NCI-H1092 treated with DMSO at 0.1 percent for 48 hours (cell line): ENCODE measurements at regions not wholly inside any gene's neighbourhood (a gene's known extent, or its start where the extent isn't known, plus 50 kb on each side); places are given as distances from the start of the nearest gene placed in this dataset.
"Not testable (repeated sequence)": the region's sequence is repeated elsewhere in the genome, so short reads cannot be mapped to it uniquely, and the experiment has no call there.

Experiments used
- DNase-seq: peaks from one replicate; lab custom pipeline; 2025; lab: John Stamatoyannopoulos, UW

DNA sequence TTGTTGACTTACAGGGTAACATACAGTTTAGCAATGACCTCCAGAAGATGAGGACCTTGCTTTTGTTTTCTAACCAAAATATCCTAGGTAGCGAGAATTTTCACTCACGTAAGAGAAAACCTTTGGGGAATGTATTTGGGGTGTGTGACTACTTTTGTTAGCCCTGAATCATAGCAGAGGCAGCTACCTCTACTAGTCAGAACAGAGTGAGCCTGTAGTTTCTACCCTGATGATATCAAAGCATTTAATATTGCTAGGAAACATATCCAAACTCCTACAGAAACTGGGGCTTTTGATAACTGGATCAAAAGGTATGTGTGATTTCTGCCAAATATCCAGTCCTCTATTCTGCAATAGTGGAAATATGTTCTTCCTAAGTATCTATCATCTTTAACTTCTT lies 462.6 kb upstream of the ZEB2 start:
- DNase-seq: no peak

DNA sequence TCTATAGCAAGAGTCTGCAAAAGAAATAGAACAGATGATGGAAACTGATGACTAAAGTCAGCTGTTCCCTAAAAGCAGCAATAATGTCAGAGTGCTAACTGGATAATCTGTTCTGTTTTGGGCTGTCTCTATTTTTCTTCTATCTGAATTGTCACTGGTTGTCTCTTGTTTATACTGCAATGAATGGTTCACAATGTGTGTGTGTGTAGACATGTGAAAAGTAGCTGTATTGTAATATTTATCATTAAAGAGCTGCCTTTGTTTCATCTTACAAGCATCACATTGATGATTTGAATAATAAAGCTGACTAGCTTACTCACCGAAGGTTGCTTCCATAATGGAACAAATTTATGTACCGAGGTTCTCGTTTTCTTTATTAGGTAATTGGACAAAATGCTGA lies 456.0 kb upstream of the ZEB2 start:
- no peak for DNase-seq

DNA sequence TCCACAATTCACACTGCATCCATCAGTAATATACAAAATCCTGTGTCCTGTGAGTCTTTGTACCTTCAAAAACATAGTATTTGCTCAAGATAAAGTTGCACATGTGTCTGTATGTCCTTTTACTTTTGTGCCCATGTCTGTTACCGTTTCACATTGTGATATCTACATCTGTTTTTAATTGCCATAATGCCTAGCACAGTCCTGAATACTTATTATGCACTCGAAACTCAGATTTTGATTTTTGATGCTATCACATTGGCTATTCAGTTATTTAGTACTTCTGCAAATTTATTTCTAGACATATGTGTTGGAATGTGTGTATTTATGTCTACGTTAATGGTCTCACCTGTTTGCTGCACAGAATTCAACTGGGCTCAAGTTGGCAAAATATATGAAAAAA lies 452.8 kb upstream of the ZEB2 start:
- DNase-seq: no peak

DNA sequence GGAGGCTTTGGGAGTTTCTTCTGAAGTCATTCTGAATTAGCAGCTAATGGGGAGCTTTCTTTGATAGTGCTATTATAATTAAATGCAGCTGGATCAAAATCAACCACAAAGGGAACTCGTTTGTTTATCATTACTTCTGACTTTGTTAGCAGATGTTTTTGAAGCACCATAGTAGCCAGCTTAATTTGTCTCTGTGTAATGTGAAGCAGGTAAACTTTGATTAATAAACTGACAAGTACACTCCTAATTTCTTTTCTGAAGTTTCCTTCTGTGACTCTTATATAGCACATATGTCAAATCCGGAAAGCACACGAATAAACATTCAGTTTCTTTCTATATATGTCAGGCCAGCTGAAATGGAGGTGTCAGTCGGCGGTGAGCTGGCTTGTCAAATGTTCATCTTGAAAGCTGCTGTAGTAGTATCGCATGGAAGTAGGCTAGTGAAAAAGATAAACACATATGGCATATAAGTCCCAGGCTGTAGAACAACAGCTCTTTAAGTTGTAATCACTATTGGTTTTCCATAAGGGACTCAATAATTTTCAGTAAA lies 451.9 kb upstream of the ZEB2 start:
- DNase-seq: no peak

DNA sequence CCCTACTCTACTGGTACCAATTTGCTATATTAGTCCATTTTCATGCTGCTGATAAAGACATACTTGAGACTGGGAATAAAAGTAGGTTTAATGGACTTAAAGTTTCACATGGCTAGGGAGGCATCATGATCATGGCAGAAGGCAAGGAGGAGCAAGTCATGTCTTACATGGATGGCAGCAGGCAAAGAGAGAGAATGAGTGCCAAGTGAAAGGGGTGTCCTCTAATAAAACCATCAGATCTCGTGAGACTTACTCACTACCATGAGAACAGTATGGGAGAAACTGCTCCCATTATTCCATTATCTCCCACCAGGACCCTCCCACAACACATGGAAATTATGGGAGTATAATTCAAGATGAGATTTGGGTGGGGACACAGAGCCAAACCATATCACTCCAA lies 450.5 kb upstream of the ZEB2 start:
- not testable (repeated sequence) for DNase-seq

DNA sequence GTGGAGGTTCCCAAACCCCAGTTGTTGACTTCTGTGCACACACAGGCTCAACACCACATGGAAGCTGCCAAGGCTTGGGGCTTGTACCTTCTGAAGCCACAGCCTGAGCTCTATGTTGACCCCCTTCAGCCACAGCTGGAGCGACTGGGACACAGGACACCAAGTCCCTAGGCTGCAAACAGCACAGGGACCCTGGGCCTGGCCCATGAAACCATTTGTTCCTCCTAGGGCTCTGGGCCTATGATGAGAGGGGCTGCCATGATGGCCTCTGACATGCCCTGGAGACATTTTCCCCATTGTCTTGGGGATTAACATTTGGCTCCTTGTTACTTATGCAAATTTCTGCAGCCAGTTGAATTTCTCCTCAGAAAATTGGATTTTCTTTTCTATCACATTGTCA lies 449.6 kb upstream of the ZEB2 start:
- not testable (repeated sequence) for DNase-seq

DNA sequence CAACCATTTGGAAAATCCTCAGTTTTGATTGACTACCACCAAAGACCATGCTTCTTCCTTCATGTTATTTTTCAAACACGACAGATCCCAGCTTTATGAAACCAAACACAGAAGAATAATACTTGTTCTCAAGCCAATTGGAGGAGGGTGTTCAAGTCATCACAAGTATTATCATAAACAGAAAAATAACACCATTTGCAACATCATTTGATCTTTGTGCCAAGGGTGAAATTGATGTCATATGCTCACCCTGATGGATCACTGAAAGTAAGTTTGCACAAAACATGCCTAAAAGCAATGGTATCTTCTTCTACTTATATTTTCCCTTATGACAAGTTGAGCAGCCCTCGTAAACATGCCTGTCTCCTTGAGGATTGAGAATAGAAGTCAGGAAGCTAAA lies 448.0 kb upstream of the ZEB2 start:
- DNase-seq: no peak

DNA sequence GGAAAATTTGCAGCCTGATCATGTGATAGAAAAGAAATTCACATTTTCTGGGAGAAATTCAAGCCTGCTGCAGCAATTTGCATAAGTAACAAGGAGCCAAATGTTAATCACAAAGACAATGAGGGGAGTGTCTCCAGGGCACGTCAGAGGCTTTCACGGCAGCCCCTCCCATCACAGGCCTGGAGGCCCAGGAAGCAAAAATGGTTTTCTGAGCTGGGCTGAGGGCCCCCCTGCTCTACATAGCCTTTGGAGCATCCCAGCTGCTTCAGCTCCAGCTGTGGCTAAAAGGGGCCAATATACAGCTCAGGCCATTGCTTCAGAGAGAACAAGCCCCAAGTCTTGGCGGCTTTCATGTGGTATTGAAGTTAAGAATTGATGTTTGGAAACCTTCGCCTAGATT lies 445.3 kb upstream of the ZEB2 start:
- DNase-seq: no peak

DNA sequence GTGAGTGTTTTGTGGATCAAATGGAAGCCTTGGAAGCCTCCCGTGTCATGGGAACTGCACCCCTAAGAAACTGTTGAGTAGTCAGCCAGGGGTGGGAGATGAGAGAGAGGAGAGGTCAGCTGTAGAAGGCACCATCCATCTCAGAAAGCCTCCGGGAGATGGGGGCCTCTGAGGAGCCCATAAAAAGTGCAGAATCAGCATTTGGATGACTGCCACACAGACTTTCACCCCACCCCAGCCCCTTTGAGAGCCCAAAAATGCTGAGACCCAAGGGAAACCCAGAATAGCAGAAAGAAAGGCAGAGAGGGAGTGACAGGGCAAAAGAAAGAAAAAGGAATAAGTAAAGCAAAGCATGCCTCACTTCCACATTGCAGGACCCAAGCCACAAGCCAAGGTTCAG lies 443.1 kb upstream of the ZEB2 start:
- DNase-seq: no peak

DNA sequence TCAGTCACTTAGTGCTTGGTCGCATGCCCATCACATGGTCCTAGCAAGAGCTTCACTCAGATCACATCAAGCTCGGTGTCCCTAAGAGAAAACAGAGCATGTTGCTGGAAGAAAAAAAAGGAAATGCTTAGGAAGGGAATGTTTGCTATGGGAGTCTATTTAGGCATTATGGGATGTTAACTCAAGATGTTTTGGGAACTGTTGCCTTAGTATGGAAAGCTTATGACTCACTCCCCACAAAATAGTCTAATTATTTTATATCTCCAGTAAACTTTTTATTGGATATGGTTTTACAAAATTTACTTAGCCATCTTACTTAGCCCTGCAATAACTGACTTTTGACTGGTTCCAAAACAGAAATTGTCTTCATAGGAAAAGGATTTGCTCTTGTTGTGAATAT lies 439.5 kb upstream of the ZEB2 start:
- DNase-seq: no peak

DNA sequence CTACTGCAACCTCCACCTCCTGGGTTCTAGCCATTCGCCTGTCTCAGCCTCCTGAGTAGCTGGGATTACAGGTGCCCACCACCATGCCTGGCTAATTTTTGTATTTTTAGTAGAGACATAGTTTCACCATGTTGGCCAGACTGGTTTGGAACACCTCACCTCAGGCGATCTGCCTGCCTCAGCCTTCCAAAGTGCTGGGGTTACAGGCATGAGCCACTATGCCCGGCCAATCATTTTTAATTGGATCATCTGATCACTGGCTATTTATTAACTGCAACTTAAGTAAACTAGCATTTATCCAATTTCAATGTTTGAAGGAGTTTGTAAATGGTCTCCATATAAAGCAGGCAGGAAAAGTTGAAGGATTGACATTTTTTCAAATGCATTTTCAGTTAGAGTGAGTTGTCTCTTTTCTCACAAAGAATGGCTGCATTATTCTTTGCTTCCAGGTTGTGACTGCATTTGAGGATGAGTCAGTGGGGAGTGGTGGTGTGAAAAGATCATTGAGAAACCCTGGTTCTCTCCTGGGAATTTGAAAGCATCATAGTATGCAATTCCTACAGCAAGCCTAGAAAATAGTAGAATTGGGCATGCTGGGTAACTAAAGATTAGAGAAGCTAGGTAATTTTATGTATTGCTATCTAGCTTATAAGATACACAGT lies 431.1 kb upstream of the ZEB2 start:
- no peak for DNase-seq

DNA sequence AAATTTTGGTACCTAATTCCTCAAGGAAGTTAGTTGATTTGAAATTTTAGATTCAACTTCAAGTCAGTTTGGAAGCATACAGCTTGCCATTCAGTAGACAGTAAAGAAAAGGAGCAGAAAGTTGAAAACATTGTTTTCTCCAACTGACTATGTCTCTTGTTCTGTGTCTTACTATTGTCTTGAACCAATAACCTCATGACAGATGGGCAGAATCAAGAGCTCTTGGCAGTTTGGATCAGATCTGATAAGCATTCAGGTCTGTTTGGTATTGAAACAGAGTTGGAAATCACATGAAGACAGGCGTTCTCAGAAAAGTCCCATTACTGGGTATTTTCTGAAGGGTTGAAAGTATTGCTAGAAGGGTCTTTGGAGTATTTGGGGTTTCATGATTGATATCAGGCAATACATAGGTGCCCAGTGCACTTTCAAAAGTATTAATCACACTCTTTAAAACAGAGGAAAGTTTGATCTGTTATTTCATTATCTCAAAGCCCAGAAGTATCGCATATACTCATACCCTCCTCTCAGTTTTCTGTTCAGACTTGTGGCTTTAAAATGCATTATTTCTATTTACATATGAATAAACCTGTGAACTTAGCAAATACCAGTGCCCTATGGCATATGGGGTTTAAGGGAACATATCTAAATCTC lies 428.4 kb upstream of the ZEB2 start:
- DNase-seq: no peak

DNA sequence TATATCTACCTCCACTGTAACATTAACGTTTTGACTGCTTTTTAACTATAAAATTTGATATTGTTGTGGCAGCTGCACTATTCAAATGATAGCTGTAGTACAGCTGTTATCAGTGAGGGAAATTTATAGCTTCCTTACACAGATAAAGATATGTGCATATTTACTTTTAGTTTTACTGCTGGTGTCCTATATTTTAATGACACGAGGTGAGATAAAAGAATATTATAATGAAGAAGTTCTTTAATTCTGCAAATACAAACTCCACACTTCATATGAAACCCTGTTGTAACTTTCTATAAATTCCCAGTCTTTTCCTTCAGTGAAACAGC lies 427.8 kb upstream of the ZEB2 start:
- no peak for DNase-seq

DNA sequence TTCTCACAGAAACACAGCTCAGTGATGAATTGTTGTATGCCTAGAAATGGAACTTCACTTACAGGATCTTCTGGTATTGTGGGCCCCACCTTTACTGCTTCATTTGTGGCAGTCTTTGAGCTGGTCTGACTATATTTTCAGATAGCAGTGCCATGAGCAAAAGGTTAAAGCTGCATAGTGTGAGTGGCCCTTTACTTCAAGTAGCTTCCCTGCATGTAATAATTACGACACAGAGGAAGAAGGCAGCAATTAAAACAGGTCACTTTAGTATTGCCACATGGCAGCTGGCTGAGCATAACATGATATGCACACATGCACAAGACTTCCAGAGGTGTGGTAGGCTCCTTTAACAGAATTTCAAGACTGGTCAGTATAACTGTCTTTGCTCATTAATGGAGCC lies 426.3 kb upstream of the ZEB2 start:
- no peak for DNase-seq

DNA sequence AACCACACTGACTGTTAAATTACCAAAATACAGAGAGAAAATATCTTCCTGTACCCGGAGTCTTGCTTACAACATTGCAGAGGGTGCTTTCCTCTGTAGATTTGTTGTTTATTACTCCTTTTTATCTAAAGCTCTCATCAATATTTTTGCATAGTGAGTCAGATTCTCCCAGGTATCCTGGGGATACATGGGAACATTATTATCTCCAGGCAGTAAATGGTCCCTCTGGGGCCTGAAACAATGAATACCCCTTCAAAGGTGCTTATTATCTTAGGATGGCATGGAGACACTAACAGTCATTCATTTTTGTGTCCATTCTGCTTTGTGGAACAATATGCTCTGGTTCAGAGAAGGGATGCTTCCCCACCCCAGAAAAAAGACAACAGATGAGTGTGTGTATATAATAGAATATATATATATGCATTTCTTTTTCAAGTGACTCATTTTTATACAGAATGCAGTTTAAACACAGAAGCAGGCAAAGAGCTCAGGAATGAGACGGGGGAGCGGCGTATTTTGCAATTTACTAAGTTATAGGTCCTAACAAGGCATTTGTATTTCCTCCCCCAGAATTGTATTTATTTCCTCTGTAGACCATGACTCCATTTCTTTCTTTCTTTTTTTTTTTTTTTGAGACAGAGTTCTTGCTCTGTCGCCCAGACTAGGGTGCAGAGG lies 424.8 kb upstream of the ZEB2 start:
- no peak for DNase-seq

DNA sequence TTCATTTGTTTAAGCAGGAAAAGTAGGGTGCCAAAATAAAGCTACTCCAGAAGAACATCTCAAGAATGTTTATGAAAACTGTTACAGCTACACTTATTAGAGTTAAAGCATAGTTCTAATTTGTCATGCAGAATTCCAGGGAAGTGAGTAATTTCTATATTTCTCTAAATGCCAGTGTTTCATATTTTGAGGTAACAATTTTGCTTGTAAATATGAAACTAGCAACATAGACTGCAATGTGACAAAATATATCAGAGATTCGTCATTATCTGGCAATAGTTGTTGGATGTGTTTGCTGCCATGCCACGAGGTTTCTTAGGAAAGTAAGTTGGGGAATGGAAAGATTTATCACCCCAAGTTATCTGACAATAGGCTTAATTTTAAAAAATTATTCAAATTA lies 424.1 kb upstream of the ZEB2 start:
- DNase-seq: no peak

DNA sequence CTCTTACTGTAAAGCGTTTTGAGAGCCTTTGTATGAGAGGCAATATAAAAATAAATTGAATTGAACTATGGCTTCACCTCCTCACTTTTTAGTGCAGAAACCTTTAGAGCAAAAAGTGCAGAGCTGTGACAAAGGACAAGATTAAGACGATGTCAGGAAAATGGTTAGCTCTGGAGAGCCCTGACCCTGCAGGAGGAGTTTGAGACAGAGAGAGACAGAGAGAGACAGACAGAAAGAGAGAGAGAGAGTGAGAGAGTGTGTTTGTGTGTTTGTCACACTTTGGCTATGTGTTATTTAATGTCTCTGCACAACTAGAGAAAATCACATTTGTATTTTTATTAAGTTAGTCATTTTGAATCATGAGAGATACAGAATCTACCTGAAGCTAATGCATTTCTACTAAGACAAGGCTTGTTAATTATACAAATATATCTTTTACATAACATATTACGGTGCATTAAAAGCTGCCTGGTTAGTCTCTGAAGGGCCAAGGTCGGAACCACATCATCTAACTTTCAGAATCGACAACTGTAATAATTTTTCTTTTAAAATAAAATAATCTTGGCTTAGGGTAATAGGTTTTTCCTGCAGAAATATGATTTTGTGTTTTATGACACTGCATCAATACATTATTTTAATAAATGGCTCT lies 423.5 kb upstream of the ZEB2 start:
- DNase-seq: no peak

DNA sequence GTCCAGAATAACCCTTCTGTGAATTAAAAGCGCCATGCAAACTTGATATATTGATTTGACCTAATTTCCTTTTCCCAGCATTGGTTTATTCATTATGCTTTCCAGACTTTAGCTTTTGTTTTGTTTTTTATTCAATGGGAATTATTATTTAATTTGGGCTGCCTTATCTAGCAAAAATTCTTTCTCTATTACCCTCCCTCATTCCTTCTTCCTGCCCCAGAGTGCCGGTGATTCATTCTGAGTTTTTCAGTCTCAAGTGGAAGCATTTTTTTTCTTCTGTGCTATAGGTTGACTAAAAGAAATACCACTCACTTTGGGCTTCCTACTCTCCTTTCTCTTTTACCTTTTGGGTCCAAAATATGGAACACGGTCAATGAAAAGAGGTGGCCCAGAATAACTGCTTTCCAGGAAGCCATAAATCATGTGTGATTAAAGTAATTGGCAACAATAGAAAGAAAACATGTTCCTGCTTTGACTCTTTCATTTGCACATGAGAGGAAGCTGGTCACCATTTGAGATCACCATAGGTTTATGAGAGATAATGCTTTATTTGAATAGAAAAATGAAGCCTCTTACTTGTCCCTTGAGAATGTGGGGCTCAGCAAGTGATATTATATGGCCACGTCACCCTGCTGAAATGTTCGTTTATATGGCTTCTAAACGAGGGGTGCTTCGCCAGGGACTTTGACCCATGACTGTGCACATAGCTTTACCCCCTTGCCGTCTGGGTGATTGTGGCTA lies 422.8 kb upstream of the ZEB2 start:
- DNase-seq: no peak

DNA sequence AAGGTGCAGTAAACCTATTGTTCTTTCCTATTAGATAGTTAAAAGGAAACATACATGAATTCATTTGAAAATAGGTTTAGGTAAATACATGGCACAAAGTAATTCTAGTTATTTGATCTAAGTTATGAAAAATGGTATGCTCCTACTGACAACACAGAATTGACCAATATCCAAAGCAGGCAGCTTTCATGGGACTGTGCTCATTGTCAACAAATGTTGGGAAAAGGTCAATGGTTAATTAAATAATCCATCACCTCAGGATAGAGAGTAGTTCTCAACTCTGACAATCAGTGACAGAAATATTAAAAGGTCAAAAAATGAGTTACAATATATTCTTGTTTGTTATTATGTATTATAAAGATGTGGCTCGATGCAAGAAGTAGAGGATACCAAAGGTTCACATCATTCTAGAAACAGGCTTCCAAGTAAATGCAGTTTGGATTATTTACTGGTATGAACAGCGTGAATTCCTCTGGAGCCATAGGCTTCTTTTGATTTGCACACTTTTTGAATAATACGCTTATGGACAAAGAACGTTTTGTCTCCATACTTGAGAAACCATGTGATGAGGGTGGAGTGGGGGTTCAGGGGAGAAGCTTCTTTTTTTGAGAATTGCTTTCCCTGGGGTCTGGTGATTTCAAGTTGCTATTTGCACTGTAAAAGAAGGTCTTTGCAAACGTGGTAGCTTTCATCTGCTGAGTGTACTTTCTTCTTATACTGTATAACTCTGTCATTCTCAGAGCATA lies 422.0 kb upstream of the ZEB2 start:
- DNase-seq: no peak

DNA sequence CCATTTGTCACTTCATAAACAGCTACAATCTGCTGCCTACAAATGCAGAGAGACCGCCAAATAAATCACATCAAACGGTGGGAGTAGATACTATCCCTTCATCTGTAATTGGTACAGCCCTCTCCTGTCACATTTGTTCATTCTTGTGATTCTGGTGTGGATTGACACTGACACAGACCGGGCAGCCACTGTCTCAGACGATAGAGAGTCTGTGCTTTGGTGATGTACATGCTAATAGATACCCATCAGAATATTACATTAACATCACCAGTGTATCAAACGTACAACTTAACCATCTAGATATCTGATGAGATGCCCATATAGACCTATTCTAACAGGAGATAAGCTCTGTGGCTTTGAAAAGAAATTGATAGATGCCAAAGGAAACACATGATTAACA lies 419.7 kb upstream of the ZEB2 start:
- DNase-seq: no peak

DNA sequence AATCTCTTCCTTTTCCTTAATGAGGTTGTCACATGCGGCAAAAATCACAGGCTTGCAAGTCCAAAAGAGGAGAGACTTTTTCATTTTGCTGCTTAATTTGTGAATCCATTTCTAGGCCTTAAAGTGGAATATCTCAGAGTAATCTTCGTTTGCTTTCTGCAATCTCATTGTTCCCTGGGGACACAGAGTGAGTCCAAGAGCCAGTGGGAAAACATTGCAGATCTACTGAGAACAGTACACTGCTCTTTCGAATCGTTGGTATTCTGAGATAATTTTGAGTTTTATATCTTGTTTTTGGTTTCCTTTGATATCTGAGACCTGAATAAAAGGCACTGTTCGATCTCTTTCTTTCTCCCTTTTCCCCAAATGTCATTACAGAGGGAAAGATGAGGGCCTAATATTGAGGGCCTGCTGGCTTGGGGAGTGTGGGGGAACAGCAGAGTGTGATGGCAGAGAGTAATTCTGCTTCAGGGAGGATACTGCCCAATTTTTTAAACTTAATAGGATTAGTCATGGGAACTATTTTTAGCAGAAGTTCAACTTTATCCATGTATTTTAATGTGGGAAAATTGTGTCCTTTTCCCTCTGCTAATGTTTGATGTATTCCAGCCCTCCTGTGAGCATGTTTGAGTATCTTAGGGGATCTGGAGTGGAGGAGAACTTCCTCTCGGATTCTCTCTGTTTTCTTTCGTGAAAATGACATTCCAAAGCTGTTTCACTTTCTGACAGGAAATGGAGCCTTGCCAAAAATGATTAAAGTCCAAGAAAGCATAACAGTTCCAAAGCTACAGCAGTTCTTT lies 418.2 kb upstream of the ZEB2 start:
- no peak for DNase-seq
